Right atrium auricular region (tissue), 2 donors: ENCODE measurements at regions not wholly inside any gene's neighbourhood (a gene's known extent, or its start where the extent isn't known, plus 50 kb on each side); places are given as distances from the start of the nearest gene placed in this dataset.

Experiments used
- DNase-seq: peaks from one replicate; pipeline ENCODE4 v3.0.0-alpha.2; 2019; ENCODE audit warnings: low spot score
- H3K27ac ChIP-seq, 2 donors: fragments of 200-600 bp; sonication (generic); 1 replicate in 1 of 2; 2 replicates in 1 of 2; pipeline ENCODE4 v1.5.1; 2016 to 2019
- H3K27me3 ChIP-seq, 2 donors: fragments of 200-600 bp; sonication (generic); one replicate each; pipeline versions ENCODE4 v1.5.1 to v1.6.0; 2017 to 2019
- H3K36me3 ChIP-seq: fragments of 200-600 bp; sonication (generic); one replicate; pipeline ENCODE4 v1.5.1; 2016
- H3K4me1 ChIP-seq, 2 donors: fragments of 200-600 bp; sonication (generic); one replicate each; pipeline versions ENCODE4 v1.5.1 to v1.6.0; 2017 to 2019
- H3K4me3 ChIP-seq, 2 donors: fragments of 200-600 bp; sonication (generic); 1 replicate in 1 of 2; 2 replicates in 1 of 2; pipeline ENCODE4 v1.5.1; 2017 to 2019; ENCODE audit warnings: mild to moderate bottlenecking in 1 of 2, moderate library complexity in 1 of 2
- H3K9me3 ChIP-seq, 2 donors: fragments of 200-600 bp; sonication (generic); one replicate each; pipeline ENCODE4 v1.5.1; 2019
- TF ChIP-seq, protein P1 (sequence below), 2 donors: fragments of 200-600 bp; sonication (generic); IDR thresholded peaks; one replicate each; pipeline ENCODE4 v1.5.1; 2019; ENCODE audit warnings: antibody characterized with exemption in 2 of 2

DNA sequence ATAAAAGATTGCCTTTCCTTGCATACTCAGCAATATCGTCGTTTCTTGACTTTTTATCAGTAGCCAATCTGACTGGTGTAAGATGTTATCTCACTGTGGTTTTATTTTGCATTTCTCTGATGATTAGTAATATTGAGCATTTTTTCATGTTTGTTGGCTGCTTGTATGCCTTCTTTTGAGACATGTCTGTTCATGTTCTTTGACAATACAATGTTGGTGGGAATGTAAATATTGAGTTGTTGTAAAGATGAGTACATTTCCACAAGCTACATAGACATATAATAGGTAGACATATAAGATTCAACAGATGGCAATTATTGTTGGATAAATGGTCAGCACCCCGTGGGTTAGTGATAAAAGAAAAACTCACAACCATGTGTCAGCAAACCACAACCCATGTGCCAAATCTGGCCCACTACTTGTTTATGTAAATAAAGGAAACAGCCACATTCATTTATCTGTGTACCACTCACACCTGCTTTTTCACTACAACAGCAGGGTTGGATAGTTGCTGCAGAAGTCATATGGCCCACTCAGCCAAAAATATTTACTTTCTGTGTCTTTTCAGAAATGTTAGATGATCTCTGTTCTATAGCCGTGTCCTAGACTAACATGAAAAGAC, 153.1 kb upstream of the VCX start:
- H3K27ac ChIP-seq = no peak overlapping the region
- no peaks in the 10 kb centered on the region for H3K27me3 ChIP-seq
- TF ChIP-seq, protein P1, sequence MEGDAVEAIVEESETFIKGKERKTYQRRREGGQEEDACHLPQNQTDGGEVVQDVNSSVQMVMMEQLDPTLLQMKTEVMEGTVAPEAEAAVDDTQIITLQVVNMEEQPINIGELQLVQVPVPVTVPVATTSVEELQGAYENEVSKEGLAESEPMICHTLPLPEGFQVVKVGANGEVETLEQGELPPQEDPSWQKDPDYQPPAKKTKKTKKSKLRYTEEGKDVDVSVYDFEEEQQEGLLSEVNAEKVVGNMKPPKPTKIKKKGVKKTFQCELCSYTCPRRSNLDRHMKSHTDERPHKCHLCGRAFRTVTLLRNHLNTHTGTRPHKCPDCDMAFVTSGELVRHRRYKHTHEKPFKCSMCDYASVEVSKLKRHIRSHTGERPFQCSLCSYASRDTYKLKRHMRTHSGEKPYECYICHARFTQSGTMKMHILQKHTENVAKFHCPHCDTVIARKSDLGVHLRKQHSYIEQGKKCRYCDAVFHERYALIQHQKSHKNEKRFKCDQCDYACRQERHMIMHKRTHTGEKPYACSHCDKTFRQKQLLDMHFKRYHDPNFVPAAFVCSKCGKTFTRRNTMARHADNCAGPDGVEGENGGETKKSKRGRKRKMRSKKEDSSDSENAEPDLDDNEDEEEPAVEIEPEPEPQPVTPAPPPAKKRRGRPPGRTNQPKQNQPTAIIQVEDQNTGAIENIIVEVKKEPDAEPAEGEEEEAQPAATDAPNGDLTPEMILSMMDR (IDR thresholded peaks at IDR 0.05) = no peak
- no peaks in the 10 kb centered on the region for H3K4me1 ChIP-seq
- DNase-seq = no peak
- H3K36me3 ChIP-seq = no peaks in the 10 kb centered on the region
- H3K4me3 ChIP-seq = no peak overlapping the region
- no peaks in the 10 kb centered on the region for H3K9me3 ChIP-seq

DNA sequence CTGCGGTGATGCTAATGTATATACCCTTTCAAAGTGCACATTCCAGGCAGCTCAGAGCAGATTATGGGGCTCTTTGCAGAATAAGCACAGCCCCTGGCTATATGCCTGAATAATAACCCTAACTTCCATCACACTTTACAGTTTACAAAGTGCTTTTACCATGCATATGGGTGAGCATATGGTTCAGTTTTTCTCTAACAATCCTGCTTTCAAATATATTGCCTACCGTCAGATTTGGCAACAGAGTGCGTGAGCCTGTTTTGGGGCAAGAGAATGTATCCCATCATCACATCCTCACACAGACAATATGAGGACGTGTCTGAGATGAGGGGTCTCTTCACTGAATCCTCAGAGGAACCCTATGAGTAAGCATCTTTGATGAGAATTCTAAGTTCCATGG, 162.8 kb upstream of the VCX start:
- DNase-seq = no peak
- H3K36me3 ChIP-seq = no peaks in the 10 kb centered on the region
- H3K9me3 ChIP-seq = no peaks in the 10 kb centered on the region
- no peak overlapping the region for H3K27ac ChIP-seq
- H3K27me3 ChIP-seq = no peaks in the 10 kb centered on the region
- no peaks in the 10 kb centered on the region for H3K4me1 ChIP-seq
- TF ChIP-seq, protein P1 (IDR thresholded peaks at IDR 0.05) = no peak
- no peak overlapping the region for H3K4me3 ChIP-seq

DNA sequence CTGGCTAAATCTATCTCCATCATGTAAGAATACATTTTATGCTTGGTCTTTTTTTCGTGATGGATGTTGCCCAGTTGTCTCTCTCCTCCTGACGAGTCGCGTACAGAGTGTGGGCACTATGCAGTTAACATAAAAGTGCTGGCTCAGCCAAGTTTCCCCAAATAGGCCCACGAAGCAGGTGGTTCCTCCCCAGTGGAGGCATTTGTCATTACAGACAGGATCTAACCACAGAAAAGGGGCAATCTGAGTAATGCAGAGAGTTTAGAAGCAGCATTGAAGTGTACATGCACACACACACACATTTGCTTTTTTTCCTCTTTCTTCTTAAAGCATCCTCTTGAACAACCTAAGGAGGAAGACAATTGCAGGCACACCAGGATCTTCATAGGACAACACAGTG, 188.7 kb upstream of the VCX start:
- Histone ChIP-seq H3K27me3 (no peaks in the 10 kb centered on the region), H3K9me3 (peaks cover 0 to 17% of the 10 kb centered on the region in 2 donors), H3K4me3 (no peak overlapping the region), H3K36me3 (no peaks in the 10 kb centered on the region), H3K27ac (no peak overlapping the region), H3K4me1 (no peaks in the 10 kb centered on the region)
- TF ChIP-seq, protein P1 (IDR thresholded peaks at IDR 0.05) = no peak
- no peak for DNase-seq

DNA sequence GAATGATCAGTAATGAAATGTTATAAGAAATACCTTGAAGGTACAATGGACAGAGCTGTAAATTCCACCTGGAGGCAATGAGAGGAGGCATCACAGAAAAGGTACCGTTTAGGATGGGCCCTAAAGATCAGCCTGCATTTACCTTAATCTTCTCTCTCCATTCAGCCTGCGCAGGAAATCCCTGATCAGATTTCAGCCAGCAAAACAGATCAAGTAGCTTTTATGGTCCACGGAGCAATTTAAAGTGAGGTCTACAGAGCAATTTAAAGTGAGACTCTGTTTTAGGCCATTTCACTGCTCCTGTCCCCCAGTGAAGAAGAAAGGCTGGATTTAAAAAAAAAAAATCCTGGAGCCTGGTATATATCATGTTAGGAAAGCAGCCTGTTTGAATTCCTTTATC, 195.1 kb upstream of the VCX start:
- no peaks in the 10 kb centered on the region for H3K27me3 ChIP-seq
- H3K36me3 ChIP-seq = no peaks in the 10 kb centered on the region
- H3K4me3 ChIP-seq = no peak overlapping the region
- TF ChIP-seq, protein P1 (IDR thresholded peaks at IDR 0.05) = no peak
- no peak overlapping the region for H3K27ac ChIP-seq
- H3K9me3 ChIP-seq = peaks cover 0 to 5% of the 10 kb centered on the region in 2 donors
- no peak for DNase-seq
- no peaks in the 10 kb centered on the region for H3K4me1 ChIP-seq

DNA sequence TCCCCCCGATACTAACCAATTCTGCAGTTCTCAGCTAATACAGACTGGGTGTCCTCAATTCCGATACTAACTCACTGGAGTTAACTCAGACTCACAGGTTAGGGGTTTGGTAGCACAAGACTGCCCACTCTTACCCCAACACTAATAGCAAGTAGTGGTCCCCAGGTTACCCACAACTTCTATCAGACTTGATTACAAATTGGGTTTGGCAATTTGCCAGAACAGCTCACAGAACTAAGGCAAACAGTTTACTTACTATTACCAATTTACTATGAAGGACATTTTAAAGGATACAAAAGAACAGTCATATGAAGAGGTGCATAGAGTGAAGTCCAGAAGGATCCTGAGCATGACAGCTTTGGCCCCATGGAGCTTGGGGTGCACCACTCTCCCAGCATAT, 201.8 kb upstream of the VCX start:
- H3K4me1 ChIP-seq = no peaks in the 10 kb centered on the region
- H3K4me3 ChIP-seq = no peak overlapping the region
- no peaks in the 10 kb centered on the region for H3K9me3 ChIP-seq
- DNase-seq = no peak
- H3K27ac ChIP-seq = no peak overlapping the region
- no peaks in the 10 kb centered on the region for H3K27me3 ChIP-seq
- no peaks in the 10 kb centered on the region for H3K36me3 ChIP-seq
- TF ChIP-seq, protein P1 (IDR thresholded peaks at IDR 0.05) = no peak

DNA sequence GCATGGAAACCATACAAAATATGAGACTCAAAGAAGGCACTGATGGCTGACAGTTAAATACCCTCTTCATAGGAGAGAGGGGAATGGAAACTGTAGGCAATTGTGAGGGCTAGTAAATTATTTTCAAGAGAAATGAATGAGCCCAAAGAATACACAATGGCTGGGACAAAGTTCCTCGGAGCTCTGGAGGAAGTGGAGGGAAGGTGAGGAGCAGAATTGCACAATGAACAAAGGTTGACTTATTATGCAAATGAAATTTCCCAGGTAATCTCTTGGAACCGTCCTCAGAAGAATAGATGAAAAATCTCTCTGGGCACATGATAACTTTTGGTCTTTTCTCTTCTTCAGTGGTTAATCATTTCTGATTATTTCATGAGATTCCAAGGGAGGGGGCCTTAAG, 202.6 kb upstream of the VCX start:
- DNase-seq = no peak
- Histone ChIP-seq H3K9me3 (no peaks in the 10 kb centered on the region), H3K27ac (no peak overlapping the region), H3K4me1 (no peaks in the 10 kb centered on the region), H3K4me3 (no peak overlapping the region), H3K27me3 (no peaks in the 10 kb centered on the region), H3K36me3 (no peaks in the 10 kb centered on the region)
- TF ChIP-seq, protein P1 (IDR thresholded peaks at IDR 0.05) = no peak
